HG02571 (cell line): ENCODE measurements at regions not wholly inside any gene's neighbourhood (a gene's known extent, or its start where the extent isn't known, plus 50 kb on each side); places are given as distances from the start of the nearest gene placed in this dataset.
"Not testable (repeated sequence)": the region's sequence is repeated elsewhere in the genome, so short reads cannot be mapped to it uniquely, and the experiment has no call there.

Experiments used
- ATAC-seq: cut with Tn5 transposase; IDR thresholded peaks from one replicate; pipeline ENCODE4 v1.9.1; 2021; ENCODE audit warnings: mild to moderate bottlenecking, moderate library complexity; ENCODE audit not compliant: unreplicated experiment

GRCh38 chr18:39481281-39481680 lies 1915.7 kb upstream of the CELF4 start:
- ATAC-seq = no peak

- no peak for ATAC-seq
These were observed 1915.0 kb upstream of the CELF4 start for GRCh38 chr18:39480494-39481195.

DNA sequence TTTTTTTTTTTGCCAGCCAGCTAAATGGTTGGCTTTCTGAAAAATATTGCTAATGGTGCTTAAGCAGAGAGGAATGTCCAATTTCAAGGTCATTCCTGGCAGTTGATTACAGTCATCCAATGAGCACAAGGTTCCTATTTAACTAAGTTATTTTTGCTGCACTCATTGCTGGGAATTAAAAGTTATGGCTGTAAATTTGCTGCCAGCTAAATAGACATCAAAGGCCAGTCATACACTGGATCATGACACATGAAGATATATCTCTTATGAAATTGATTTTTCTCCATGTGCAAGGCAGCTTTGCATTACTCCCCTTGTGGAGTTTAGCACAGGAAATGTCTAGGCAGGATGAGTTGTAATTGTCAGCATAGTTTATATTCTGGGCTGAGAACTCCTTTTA lies 1898.4 kb upstream of the CELF4 start:
- no peak for ATAC-seq

DNA sequence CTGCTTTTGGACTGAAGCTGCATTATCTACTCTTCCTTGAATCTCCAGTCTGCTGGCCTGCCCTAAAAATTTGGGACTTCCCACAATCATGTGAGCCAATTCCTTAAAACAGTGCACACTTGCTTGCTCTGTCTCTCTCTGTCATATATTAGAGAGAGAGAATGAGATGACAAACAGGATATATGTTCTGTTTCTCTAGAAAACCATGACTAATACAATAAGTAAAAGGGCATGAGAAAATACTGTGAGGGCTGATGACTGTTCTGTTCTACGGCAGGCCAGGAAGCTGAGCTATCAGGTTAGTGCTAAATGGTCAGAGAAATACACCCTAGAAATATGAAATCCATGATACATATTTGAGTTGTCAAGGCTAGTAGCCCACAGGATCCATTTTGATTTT lies 1896.8 kb upstream of the CELF4 start:
- no peak for ATAC-seq

DNA sequence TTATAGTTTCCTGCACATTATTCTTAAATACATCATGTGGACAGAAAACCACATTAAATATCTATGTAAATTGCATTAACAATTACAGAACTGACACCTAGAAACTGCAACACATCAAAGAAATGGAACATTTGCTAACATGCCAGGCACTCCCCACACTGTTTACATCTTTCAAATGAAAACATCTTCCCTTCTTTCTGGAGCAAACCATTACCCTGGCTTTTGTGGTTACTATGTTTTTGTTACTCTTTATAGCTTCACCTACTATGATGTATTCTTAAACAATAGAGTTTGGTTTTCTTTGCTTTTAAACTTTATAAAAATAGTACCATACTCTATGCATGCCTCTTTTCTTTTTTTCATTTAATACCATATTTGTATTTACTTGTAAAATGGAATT lies 1894.5 kb upstream of the CELF4 start:
- ATAC-seq = no peak

GRCh38 chr18:39455285-39455684 lies 1889.7 kb upstream of the CELF4 start:
- ATAC-seq = no peak

DNA sequence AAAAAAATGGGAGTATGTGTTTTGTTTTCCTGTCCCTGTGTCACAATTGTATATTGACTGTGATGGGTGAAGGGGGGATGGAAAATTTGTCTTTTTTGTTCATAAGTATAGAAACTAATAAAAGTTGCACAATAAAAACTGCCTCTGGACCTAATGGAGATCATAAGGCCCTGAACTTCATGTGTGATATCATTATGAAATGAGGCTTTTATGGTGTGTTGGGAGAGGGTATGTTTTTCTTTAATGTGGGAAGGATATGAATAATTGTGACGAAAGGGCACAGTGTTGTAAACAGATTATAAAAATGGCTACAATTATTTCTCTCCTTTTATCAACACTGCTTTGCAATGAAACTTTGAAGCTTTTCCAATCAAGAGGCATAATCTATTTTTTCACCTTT lies 1889.3 kb upstream of the CELF4 start:
- ATAC-seq = no peak

- no peak for ATAC-seq
These were observed 1888.3 kb upstream of the CELF4 start for GRCh38 chr18:39453882-39454281.

DNA sequence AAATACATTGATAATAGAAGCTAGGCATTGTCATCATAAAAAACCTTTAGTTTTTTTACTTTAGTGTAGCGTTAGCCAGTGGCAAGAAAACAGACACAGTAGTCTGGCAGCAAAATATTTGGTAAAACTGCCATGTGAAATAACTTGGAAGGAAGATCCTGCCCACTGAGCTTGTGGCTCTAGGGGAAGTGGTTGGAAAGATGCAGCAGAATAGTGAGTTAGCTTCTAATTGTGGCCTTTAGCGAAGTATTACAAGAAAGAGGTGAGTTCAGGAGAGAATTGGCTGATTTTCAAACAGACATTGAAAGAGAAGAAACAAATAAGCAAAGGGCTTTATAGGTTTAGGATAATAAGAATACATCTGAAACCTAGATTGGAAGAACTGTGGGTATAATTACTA lies 1887.8 kb upstream of the CELF4 start:
- ATAC-seq = no peak

- ATAC-seq = no peak
These were observed 1885.4 kb upstream of the CELF4 start for GRCh38 chr18:39450958-39451357.

- no peak for ATAC-seq
These were observed 1884.0 kb upstream of the CELF4 start for GRCh38 chr18:39449566-39449965.

DNA sequence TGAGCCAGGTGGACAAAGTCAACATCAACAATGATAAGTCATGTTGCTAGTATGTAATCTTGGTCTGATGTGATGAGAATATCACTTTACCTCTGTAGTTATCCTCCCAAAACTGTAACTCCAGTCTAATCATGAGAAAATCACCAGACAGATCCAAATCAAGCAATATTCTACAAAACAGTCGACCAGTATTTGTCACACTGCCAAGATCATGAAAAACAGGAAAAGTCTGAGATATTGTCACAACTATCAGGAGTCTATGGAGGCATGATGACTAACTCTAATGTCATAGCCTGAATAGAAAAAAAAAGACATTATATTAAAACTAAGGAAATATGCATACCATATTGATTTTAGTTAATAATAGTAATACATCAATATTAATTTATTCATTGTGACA lies 1883.3 kb upstream of the CELF4 start:
- ATAC-seq = no peak

GRCh38 chr18:39444957-39445356 lies 1879.4 kb upstream of the CELF4 start:
- not testable (repeated sequence) for ATAC-seq

DNA sequence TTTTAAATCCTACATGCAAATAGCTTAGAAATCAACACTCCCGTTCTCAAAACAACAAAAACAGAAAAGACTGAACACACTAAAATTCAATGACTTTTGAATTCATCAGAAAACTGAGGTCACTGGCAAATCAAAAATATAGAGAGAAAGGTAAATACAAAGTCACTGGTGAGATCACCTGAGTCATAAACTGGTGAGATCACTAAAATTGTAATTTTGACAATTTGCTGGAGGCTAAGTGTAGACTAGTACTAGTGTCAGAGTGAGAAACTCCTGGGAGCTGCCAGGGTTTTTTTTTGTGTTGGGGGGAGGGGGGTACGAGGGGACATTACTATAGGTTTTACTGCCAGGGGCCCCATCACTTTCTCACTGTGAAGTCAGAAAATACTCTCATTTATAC lies 1876.0 kb upstream of the CELF4 start:
- ATAC-seq = no peak

GRCh38 chr18:39435996-39436395 lies 1870.4 kb upstream of the CELF4 start:
- ATAC-seq = no peak

DNA sequence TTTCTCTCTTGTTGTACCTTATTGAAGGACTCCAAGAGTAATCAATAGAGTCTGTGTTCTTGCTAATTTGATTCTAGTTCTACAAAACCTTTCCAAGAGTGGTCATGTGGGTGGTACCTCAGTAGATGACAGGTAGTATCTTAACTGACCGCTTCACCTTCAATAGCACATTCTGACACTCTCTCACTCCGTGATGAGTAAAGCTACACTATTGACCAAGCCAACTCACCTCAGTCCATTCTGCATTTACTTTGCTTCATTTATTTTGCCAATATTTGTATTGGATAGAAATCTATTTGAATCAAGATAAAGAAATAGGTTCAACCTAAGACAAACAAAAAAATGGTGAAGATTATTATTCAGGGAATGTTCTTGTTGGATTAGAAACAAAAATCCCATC lies 1869.6 kb upstream of the CELF4 start:
- ATAC-seq = no peak

- ATAC-seq = no peak
These were observed 1868.8 kb upstream of the CELF4 start for GRCh38 chr18:39434223-39434920.

GRCh38 chr18:39425172-39425850 lies 1859.7 kb upstream of the CELF4 start:
- no peak for ATAC-seq

DNA sequence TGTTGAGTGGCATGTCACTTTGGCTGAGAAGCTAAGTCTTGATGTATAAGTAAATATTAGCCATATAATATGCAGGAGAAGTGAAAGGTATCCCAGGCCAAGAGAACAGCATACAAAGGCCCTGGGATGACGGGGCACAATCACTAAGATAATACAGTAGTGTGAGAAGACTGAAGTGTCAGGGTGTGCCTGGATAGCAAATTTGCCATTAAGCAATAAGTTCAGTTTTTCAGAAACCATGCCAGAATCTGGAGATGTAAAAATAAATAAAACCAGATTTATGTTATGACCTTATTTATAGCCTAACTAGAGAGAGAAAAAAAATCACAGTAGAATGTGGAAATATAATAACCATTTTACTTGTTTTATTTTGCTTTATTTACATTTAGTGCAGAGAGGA lies 1858.7 kb upstream of the CELF4 start:
- ATAC-seq = no peak

- no peak for ATAC-seq
These were observed 1855.7 kb upstream of the CELF4 start for GRCh38 chr18:39421276-39421675.

DNA sequence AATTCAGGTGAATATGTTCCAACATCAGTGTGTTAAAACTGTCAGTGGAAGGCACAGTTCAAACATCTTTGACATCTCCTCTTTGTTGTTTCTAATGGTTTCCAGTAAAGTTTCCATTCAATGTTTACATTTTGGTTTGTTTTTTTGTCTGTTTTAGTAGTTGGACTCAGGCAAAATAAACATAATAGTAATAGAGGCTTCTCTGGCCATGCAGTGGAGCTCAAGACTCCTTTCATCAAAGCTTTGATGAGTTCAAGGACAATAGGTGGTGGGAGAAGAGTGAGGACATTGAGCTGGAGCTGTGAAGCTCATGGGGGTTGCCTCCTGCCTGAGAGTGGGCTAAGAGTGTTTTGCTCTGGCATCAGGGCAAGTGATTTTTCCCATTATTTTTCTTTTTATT lies 1853.7 kb upstream of the CELF4 start:
- no peak for ATAC-seq

- no peak for ATAC-seq
These were observed 1849.9 kb upstream of the CELF4 start for GRCh38 chr18:39415471-39415870.
